Right lobe of liver (tissue), 4 donors: ENCODE measurements at regions not wholly inside any gene's neighbourhood (a gene's known extent, or its start where the extent isn't known, plus 50 kb on each side); places are given as distances from the start of the nearest gene placed in this dataset.

Source experiments
- POLR2A ChIP-seq: fragments of 450-650 bp; IDR thresholded peaks from one replicate; pipeline ENCODE4 v1.6.1; 2017; ENCODE audit warnings: antibody characterized with exemption, mild to moderate bottlenecking
- TF ChIP-seq, protein P1 (sequence below), 4 donors: fragments of 200-600 bp in 3 of 4; fragments of 450-650 bp in 1 of 4; IDR thresholded peaks; one replicate each; pipeline versions ENCODE4 v1.5.1 to v1.8.0; 2016 to 2022; ENCODE audit warnings: antibody characterized with exemption in 4 of 4, mild to moderate bottlenecking in 2 of 4
- donor health status: DM: no; HTN: no; CAD: no.
- donor health status: DM: no; HTN: no; CAD: no.
- donor health status: DM: no; HTN: yes; CAD: no.

DNA sequence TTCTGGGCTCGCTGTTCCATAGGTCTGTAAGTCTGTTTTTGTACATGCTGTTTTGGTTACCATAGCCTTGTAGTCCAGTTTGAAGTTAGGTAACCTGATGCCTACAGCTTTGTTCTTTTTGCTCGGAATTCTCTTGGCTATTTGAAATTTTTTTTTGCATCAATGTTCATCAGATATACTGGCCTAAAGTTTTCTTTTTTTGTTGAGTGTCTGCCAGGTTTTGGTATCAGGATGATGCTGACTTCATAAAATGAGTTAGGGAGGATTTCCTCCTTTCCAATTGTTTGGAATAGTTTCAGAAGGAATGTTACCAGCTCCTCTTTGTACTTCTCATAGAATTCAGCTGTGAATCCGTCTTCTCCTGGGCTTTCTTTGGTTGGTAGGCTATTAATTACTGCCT lies 397.8 kb upstream of the HTR2A start:
- TF ChIP-seq, protein P1, sequence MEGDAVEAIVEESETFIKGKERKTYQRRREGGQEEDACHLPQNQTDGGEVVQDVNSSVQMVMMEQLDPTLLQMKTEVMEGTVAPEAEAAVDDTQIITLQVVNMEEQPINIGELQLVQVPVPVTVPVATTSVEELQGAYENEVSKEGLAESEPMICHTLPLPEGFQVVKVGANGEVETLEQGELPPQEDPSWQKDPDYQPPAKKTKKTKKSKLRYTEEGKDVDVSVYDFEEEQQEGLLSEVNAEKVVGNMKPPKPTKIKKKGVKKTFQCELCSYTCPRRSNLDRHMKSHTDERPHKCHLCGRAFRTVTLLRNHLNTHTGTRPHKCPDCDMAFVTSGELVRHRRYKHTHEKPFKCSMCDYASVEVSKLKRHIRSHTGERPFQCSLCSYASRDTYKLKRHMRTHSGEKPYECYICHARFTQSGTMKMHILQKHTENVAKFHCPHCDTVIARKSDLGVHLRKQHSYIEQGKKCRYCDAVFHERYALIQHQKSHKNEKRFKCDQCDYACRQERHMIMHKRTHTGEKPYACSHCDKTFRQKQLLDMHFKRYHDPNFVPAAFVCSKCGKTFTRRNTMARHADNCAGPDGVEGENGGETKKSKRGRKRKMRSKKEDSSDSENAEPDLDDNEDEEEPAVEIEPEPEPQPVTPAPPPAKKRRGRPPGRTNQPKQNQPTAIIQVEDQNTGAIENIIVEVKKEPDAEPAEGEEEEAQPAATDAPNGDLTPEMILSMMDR (IDR thresholded peaks at IDR 0.05), result no peak
- no peak for TF ChIP-seq POLR2A
